Stomach (tissue), 8 donors: ENCODE measurements at regions not wholly inside any gene's neighbourhood (a gene's known extent, or its start where the extent isn't known, plus 50 kb on each side); places are given as distances from the start of the nearest gene placed in this dataset.

Source experiments
- DNase-seq, 2 donors: peaks; one replicate each; pipeline versions ENCODE4 v3.0.0 to v3.0.0-alpha.2; 2013 to 2019
- H3K27ac ChIP-seq, 5 donors: fragments of 200-600 bp in 4 of 5; sonication (generic) in 4 of 5; one replicate each; pipeline ENCODE4 v1.5.1; 2013 to 2019; ENCODE audit warnings: mild to moderate bottlenecking in 1 of 5, moderate library complexity in 1 of 5
- H3K27me3 ChIP-seq, 3 donors: fragments of 200-600 bp; sonication (generic); one replicate each; pipeline ENCODE4 v1.5.1; 2017 to 2019; ENCODE audit warnings: mixed run types in 1 of 3
- H3K36me3 ChIP-seq, 4 donors: fragments of 200-600 bp; sonication (generic); 1 replicate in 3 of 4; 2 replicates in 1 of 4; pipeline ENCODE4 v1.5.1; 2016 to 2019
- H3K4me1 ChIP-seq, 4 donors: fragments of 200-600 bp; sonication (generic); one replicate each; pipeline ENCODE4 v1.5.1; 2016 to 2019
- H3K4me3 ChIP-seq, 4 donors: fragments of 200-600 bp; sonication (generic) in 3 of 4; one replicate each; pipeline ENCODE4 v1.5.1; 2016 to 2019; ENCODE audit warnings: mild to moderate bottlenecking in 1 of 4
- H3K9me3 ChIP-seq, 4 donors: fragments of 200-600 bp; sonication (generic); one replicate each; pipeline ENCODE4 v1.5.1; 2016 to 2019
- EP300 ChIP-seq: sonication (generic); formaldehyde crosslinking; IDR thresholded peaks from one replicate; pipeline ENCODE4 v1.6.1; 2017; ENCODE audit warnings: antibody characterized with exemption
- POLR2A ChIP-seq, 4 donors: fragments of 450-650 bp; IDR thresholded peaks; one replicate each; pipeline ENCODE4 v1.6.1; 2016; ENCODE audit warnings: antibody characterized with exemption in 4 of 4, control low read depth in 2 of 4, mild to moderate bottlenecking in 1 of 4, moderate library complexity in 1 of 4
- POLR2AphosphoS5 ChIP-seq, 3 donors: sonication (generic); formaldehyde crosslinking; IDR thresholded peaks; one replicate each; pipeline ENCODE4 v1.6.1; 2016; ENCODE audit warnings: antibody characterized with exemption in 3 of 3
- WGBS, 5 donors: extraction: QIAGEN DNeasy Blood & Tissue Kit in 3 of 5; methylation state at CpG; one replicate each; pipeline versions ENCODE4 v1.1.5 to v1.1.7; 2013 to 2018; 5-methylcytosine and 5-hydroxymethylcytosine counted together
- intact Hi-C: fragments of 100-400 bp; cut with DNase I; formaldehyde crosslinking; loops from one replicate; pipeline ENCODE4 v1.15.1; 2023; ENCODE audit warnings: low total_unique reads
- TF ChIP-seq, protein P1 (sequence below), 7 experiments: fragments of 450-650 bp in 4 of 7; fragments of 200-600 bp in 3 of 7; sonication (generic) in 3 of 7; IDR thresholded peaks; one replicate each; pipeline ENCODE4 v1.5.1; 2016 to 2019; ENCODE audit warnings: antibody characterized with exemption in 7 of 7, control low read depth in 2 of 7, mild to moderate bottlenecking in 1 of 7
- donor health status: healthy with polysubstance abuse.
- donor health status: Bipolar disorder and iron deficiency.
- donor health status: healthy.

GRCh38 chr4:151604238-151604637 is 156.6 kb downstream of the GATB start:
- Histone ChIP-seq H3K4me3 (no peak overlapping the region), H3K27me3 (no peaks in the 10 kb centered on the region), H3K4me1 (no peaks in the 10 kb centered on the region), H3K27ac (no peak overlapping the region), H3K36me3 (no peaks in the 10 kb centered on the region), H3K9me3 (no peaks in the 10 kb centered on the region)
- 71 to 80% (median 77%) methylated on average over 5 of the region's 5 CpGs for WGBS, 5 donors
- peak in 1 of 2 donors; percentile 18 for DNase-seq
- intact Hi-C loops = no loop called here
- TF ChIP-seq, protein P1, sequence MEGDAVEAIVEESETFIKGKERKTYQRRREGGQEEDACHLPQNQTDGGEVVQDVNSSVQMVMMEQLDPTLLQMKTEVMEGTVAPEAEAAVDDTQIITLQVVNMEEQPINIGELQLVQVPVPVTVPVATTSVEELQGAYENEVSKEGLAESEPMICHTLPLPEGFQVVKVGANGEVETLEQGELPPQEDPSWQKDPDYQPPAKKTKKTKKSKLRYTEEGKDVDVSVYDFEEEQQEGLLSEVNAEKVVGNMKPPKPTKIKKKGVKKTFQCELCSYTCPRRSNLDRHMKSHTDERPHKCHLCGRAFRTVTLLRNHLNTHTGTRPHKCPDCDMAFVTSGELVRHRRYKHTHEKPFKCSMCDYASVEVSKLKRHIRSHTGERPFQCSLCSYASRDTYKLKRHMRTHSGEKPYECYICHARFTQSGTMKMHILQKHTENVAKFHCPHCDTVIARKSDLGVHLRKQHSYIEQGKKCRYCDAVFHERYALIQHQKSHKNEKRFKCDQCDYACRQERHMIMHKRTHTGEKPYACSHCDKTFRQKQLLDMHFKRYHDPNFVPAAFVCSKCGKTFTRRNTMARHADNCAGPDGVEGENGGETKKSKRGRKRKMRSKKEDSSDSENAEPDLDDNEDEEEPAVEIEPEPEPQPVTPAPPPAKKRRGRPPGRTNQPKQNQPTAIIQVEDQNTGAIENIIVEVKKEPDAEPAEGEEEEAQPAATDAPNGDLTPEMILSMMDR (IDR thresholded peaks at IDR 0.05) = peak in 3 of 7 experiments; percentile 19 to 36 (median 28)
- TF ChIP-seq EP300 = no peak
- TF ChIP-seq POLR2A (IDR thresholded peaks at IDR 0.05) = no peak

DNA sequence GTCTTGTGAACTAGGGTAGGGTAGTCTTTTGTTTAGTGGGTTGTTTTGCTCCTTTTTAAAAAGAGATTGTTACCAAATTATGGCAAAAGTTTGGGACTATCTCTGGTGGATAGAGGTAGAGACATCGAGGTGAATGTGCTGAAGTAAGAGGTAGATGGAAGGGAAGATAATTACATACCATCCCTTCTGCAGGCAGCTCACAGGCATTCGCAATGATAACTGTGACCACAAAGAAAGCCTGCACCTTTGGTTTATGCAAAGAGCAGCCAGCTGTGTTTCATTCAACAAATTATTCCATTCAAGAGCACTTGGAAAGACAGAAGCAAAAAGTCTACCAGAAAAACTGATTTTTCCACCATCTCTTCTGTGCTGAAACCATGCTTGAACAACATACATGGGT is 155.6 kb downstream of the GATB start:
- DNase-seq = no peak
- no peak overlapping the region for H3K4me3 ChIP-seq
- intact Hi-C loops = no loop called here
- WGBS, 5 donors = 74 to 86% (median 80%) methylated on average over 2 of the region's 2 CpGs
- no peak overlapping the region for H3K27ac ChIP-seq
- no peak for TF ChIP-seq EP300
- TF ChIP-seq, protein P1 (IDR thresholded peaks at IDR 0.05) = no peak
- TF ChIP-seq POLR2A (IDR thresholded peaks at IDR 0.05) = no peak
- no peak for TF ChIP-seq POLR2AphosphoS5 (IDR thresholded peaks at IDR 0.05)
- no peaks in the 10 kb centered on the region for H3K9me3 ChIP-seq
- no peaks in the 10 kb centered on the region for H3K4me1 ChIP-seq
- H3K27me3 ChIP-seq = no peaks in the 10 kb centered on the region
- no peaks in the 10 kb centered on the region for H3K36me3 ChIP-seq

DNA sequence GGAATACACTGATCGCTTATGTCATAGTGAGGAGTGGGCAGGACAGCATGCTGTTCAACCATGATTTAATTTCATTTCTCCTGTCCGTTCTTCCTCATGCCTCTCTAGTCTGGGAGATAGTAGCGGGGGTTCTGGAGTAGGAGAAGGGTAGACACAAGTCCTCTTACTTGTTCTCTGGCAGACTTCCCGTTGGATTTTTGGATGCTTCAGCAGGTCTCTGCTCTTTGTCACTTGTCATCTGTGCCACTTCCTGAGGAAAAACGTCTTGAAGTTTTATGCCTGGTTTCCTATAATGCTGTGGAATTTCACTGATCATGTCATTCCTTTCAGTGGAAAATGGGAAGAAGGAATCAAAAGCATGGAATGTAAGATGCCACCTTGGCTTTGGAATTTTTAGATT is 154.7 kb downstream of the GATB start:
- Histone ChIP-seq H3K27me3 (no peaks in the 10 kb centered on the region), H3K4me3 (no peak overlapping the region), H3K36me3 (no peaks in the 10 kb centered on the region), H3K4me1 (no peaks in the 10 kb centered on the region), H3K27ac (no peak overlapping the region), H3K9me3 (no peaks in the 10 kb centered on the region)
- no peak for DNase-seq
- 64 to 79% (median 76%) methylated on average over 5 of the region's 5 CpGs for WGBS, 5 donors
- no peak for TF ChIP-seq POLR2AphosphoS5 (IDR thresholded peaks at IDR 0.05)
- TF ChIP-seq, protein P1 (IDR thresholded peaks at IDR 0.05) = no peak
- no peak for TF ChIP-seq POLR2A (IDR thresholded peaks at IDR 0.05)
- no peak for TF ChIP-seq EP300
- intact Hi-C loops = no loop called here

DNA sequence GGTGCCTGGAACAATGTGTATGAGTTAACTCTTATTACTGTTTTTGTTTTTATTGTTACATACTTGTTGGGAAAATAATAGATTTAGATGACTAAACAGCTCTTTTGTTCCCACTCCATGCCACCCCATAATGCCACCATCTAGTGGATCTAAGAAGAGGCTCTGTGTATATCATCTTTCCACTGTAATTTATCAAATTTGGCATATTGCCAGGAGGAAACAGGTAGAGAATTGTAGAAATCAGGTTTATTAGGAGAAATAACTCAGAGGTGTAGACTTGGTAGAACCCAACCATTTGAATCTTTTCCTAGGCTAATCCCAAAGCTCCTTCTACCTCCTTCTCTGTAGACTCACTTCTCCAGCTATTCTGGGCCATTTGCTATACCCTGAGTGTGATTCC is 150.6 kb downstream of the GATB start:
- intact Hi-C loops = no loop called here
- no peaks in the 10 kb centered on the region for H3K27me3 ChIP-seq
- no peak overlapping the region for H3K4me3 ChIP-seq
- no peaks in the 10 kb centered on the region for H3K36me3 ChIP-seq
- TF ChIP-seq POLR2A (IDR thresholded peaks at IDR 0.05) = no peak
- TF ChIP-seq, protein P1 (IDR thresholded peaks at IDR 0.05) = no peak
- H3K4me1 ChIP-seq = no peaks in the 10 kb centered on the region
- no peaks in the 10 kb centered on the region for H3K9me3 ChIP-seq
- DNase-seq = no peak
- no peak overlapping the region for H3K27ac ChIP-seq

GRCh38 chr4:151611960-151612359 is 148.8 kb downstream of the GATB start:
- TF ChIP-seq, protein P1 (IDR thresholded peaks at IDR 0.05) = no peak
- TF ChIP-seq EP300 = no peak
- TF ChIP-seq POLR2A (IDR thresholded peaks at IDR 0.05) = no peak
- no peak for TF ChIP-seq POLR2AphosphoS5 (IDR thresholded peaks at IDR 0.05)
- intact Hi-C loops = no loop called here
- no peaks in the 10 kb centered on the region for H3K36me3 ChIP-seq
- no peaks in the 10 kb centered on the region for H3K4me1 ChIP-seq
- H3K27ac ChIP-seq = no peak overlapping the region
- DNase-seq = no peak
- no peaks in the 10 kb centered on the region for H3K9me3 ChIP-seq
- H3K27me3 ChIP-seq = no peaks in the 10 kb centered on the region
- no peak overlapping the region for H3K4me3 ChIP-seq
